ENCODE measurements at regions not wholly inside any gene's neighbourhood (a gene's known extent, or its start where the extent isn't known, plus 50 kb on each side); places are given as distances from the start of the nearest gene placed in this dataset.
"Not testable (repeated sequence)": the region's sequence is repeated elsewhere in the genome, so short reads cannot be mapped to it uniquely, and the experiment has no call there.

DNA sequence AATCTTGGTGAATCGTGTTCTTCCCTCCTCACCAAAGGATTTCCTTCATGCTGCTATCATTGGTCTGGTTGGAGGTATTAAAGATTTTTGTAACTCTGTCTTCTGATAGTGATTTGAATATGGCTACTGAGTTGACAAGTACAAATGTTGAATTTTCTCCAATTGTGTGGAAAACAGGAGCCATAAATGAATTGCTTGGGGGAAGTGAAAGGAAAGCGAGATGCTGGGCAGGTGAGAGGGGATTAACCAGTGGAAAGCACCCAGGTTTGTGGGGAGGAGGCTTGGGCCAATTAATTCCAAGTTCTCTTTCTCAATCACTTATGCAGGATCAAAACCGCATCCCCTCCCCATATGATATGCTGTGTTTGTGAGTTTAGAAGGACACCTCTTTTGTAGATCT lies 372.5 kb downstream of the IL20RB start:
- Histone ChIP-seq H3K79me1 (replicated peaks; ENCODE audit: low read length, poor library complexity, severe bottlenecking) (no peaks in the 10 kb centered on the region), H4K91ac (ENCODE audit: low read length) (no peak overlapping the region), H2BK5ac (ENCODE audit: low read depth, low read length, poor library complexity, severe bottlenecking) (no peak overlapping the region), H4K8ac (ENCODE audit: low read length) (no peak overlapping the region), H3K4ac (ENCODE audit: low read depth in 1 of 2, low read length in 2 of 2) (no peak overlapping the region), H3K9me3 (ENCODE audit: control insufficient read depth, low read length) (peaks cover 8% of the 10 kb centered on the region), H3K36me3 (ENCODE audit: control insufficient read depth in 1 of 2, insufficient read depth in 2 of 2, low read depth in 1 of 2, low read length in 2 of 2) (no peaks in the 10 kb centered on the region), H3K4me3 (ENCODE audit: insufficient read depth in 1 of 2, low read depth in 1 of 2, low read length in 2 of 2) (no peak overlapping the region), H3K18ac (ENCODE audit: low read depth in 1 of 2, low read length in 2 of 2) (no peak overlapping the region), H2AFZ (ENCODE audit: low read depth, low read length) (no peak overlapping the region), H2BK12ac (ENCODE audit: low read length in 2 of 2) (no peak overlapping the region), H3K27ac (ENCODE audit: low read length, poor library complexity, severe bottlenecking) (no peak overlapping the region), H3K9ac (ENCODE audit: low read length) (no peak overlapping the region), H3K14ac (ENCODE audit: low read length in 2 of 2) (no peak overlapping the region), H2BK120ac (ENCODE audit: low read depth, low read length) (no peak overlapping the region), H3K23ac (ENCODE audit: low read length in 2 of 2) (no peak overlapping the region), H2AK5ac (ENCODE audit: low read length, severe bottlenecking) (no peak overlapping the region), H3K4me2 (ENCODE audit: low read length, poor library complexity, severe bottlenecking) (no peak overlapping the region), H3K27me3 (ENCODE audit: control insufficient read depth in 1 of 2, insufficient read depth in 1 of 2, low read length in 2 of 2) (no peaks in the 10 kb centered on the region), H3K4me1 (ENCODE audit: control insufficient read depth, insufficient read depth, low read depth, low read length) (no peaks in the 10 kb centered on the region), H2BK15ac (ENCODE audit: low read depth, poor library complexity, severe bottlenecking) (no peak overlapping the region)
- no peak for DNase-seq
- WGBS = 58% methylated on average over 1 of the region's 3 CpGs

DNA sequence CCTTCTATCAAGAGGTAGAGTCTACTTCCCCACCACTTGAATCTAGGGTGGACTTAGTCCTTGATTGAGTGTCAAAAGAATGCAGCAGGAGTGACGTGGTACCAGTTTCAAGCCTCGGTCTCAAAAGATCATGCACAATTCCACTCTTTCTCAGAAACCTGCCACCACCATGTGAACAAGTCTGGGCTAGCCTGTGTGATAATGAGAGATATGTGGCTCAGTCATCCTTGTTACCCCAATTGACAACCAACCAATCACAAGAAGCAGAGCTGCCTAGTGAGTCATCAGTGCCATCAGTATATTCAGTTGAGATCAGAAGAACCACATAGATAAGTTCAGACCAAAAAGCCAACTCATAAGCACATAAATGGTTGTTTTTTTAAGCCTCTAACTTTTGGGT lies 374.5 kb downstream of the IL20RB start:
- Histone ChIP-seq H2BK5ac (ENCODE audit: low read depth, low read length, poor library complexity, severe bottlenecking) (no peak overlapping the region), H4K8ac (ENCODE audit: low read length) (no peak overlapping the region), H3K4me1 (ENCODE audit: control insufficient read depth, insufficient read depth, low read depth, low read length) (no peaks in the 10 kb centered on the region), H3K4me3 (ENCODE audit: insufficient read depth in 1 of 2, low read depth in 1 of 2, low read length in 2 of 2) (no peak overlapping the region), H3K27ac (ENCODE audit: low read length, poor library complexity, severe bottlenecking) (no peak overlapping the region), H2BK120ac (ENCODE audit: low read depth, low read length) (no peak overlapping the region), H3K18ac (ENCODE audit: low read depth in 1 of 2, low read length in 2 of 2) (no peak overlapping the region), H4K91ac (ENCODE audit: low read length) (no peak overlapping the region), H3K79me1 (replicated peaks; ENCODE audit: low read length, poor library complexity, severe bottlenecking) (no peaks in the 10 kb centered on the region), H3K14ac (ENCODE audit: low read length in 2 of 2) (no peak overlapping the region), H2BK15ac (ENCODE audit: low read depth, poor library complexity, severe bottlenecking) (no peak overlapping the region), H2BK12ac (ENCODE audit: low read length in 2 of 2) (no peak overlapping the region), H2AFZ (ENCODE audit: low read depth, low read length) (no peak overlapping the region), H3K4me2 (ENCODE audit: low read length, poor library complexity, severe bottlenecking) (no peak overlapping the region), H2AK5ac (ENCODE audit: low read length, severe bottlenecking) (no peak overlapping the region), H3K4ac (ENCODE audit: low read depth in 1 of 2, low read length in 2 of 2) (no peak overlapping the region), H3K9ac (ENCODE audit: low read length) (no peak overlapping the region), H3K9me3 (ENCODE audit: control insufficient read depth, low read length) (peaks cover 10% of the 10 kb centered on the region), H3K36me3 (ENCODE audit: control insufficient read depth in 1 of 2, insufficient read depth in 2 of 2, low read depth in 1 of 2, low read length in 2 of 2) (no peaks in the 10 kb centered on the region), H3K27me3 (ENCODE audit: control insufficient read depth in 1 of 2, insufficient read depth in 1 of 2, low read length in 2 of 2) (no peaks in the 10 kb centered on the region), H3K23ac (ENCODE audit: low read length in 2 of 2) (no peak overlapping the region)
- DNase-seq = no peak
- 80% methylated on average over 2 of the region's 2 CpGs for WGBS

DNA sequence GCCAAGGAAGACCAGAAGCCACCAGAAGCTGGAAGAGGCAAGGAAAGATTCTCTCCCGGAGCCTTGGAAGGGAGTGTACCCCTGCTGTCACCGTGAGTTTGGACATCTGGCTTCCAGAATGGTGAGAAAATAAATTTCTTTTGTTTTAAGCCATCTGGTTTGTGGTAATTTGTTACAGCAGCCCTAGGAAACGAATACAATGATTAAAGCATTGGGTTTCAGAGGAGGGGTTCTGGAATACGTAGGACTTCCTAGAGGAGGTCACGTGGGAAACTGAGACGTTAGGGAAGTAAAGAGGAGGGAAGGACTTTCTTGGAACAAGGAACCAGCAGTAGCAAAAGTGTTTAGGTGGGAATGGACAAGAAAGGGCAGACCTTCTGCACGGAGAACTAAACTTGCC lies 377.7 kb downstream of the IL20RB start:
- DNase-seq = no peak
- Histone ChIP-seq H2AFZ (ENCODE audit: low read depth, low read length) (no peak overlapping the region), H4K91ac (ENCODE audit: low read length) (no peak overlapping the region), H3K79me1 (replicated peaks; ENCODE audit: low read length, poor library complexity, severe bottlenecking) (no peaks in the 10 kb centered on the region), H3K9me3 (ENCODE audit: control insufficient read depth, low read length) (peaks cover 18% of the 10 kb centered on the region), H3K27ac (ENCODE audit: low read length, poor library complexity, severe bottlenecking) (no peak overlapping the region), H2BK12ac (ENCODE audit: low read length in 2 of 2) (no peak overlapping the region), H3K4ac (ENCODE audit: low read depth in 1 of 2, low read length in 2 of 2) (no peak overlapping the region), H2BK120ac (ENCODE audit: low read depth, low read length) (no peak overlapping the region), H3K9ac (ENCODE audit: low read length) (no peak overlapping the region), H3K4me1 (ENCODE audit: control insufficient read depth, insufficient read depth, low read depth, low read length) (no peaks in the 10 kb centered on the region), H3K4me2 (ENCODE audit: low read length, poor library complexity, severe bottlenecking) (no peak overlapping the region), H3K36me3 (ENCODE audit: control insufficient read depth in 1 of 2, insufficient read depth in 2 of 2, low read depth in 1 of 2, low read length in 2 of 2) (no peaks in the 10 kb centered on the region), H2BK15ac (ENCODE audit: low read depth, poor library complexity, severe bottlenecking) (no peak overlapping the region), H3K23ac (ENCODE audit: low read length in 2 of 2) (no peak overlapping the region), H4K8ac (ENCODE audit: low read length) (no peak overlapping the region), H3K18ac (ENCODE audit: low read depth in 1 of 2, low read length in 2 of 2) (no peak overlapping the region), H3K14ac (ENCODE audit: low read length in 2 of 2) (no peak overlapping the region), H3K4me3 (ENCODE audit: insufficient read depth in 1 of 2, low read depth in 1 of 2, low read length in 2 of 2) (no peak overlapping the region), H2AK5ac (ENCODE audit: low read length, severe bottlenecking) (no peak overlapping the region), H2BK5ac (ENCODE audit: low read depth, low read length, poor library complexity, severe bottlenecking) (no peak overlapping the region), H3K27me3 (ENCODE audit: control insufficient read depth in 1 of 2, insufficient read depth in 1 of 2, low read length in 2 of 2) (no peaks in the 10 kb centered on the region)
- 48% methylated on average over 6 of the region's 7 CpGs for WGBS

DNA sequence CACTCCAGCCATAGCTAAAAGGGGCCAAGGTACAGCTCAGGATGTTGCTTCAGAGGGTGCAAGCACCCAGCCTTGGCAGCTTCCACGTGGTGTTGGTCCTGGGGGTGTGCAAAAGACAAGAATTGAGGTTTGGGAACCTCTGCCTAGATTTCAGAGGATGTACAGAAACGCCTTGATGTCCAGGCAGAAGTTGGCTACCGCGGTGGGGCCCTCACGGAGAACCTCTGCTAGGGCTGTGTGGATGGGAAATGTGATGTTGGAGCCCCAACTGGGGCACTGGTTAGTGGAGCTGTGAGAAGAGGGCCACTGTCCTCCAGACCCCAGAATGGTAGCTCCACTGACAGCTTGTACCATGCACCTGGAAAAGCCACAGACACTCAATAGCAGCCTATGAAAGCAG lies 380.6 kb downstream of the IL20RB start:
- H3K23ac ChIP-seq (ENCODE audit: low read length in 2 of 2); H2BK120ac ChIP-seq (ENCODE audit: low read depth, low read length); H3K4ac ChIP-seq (ENCODE audit: low read depth in 1 of 2, low read length in 2 of 2); H3K79me1 ChIP-seq (replicated peaks; ENCODE audit: low read length, poor library complexity, severe bottlenecking); H3K27me3 ChIP-seq (ENCODE audit: control insufficient read depth in 1 of 2, insufficient read depth in 1 of 2, low read length in 2 of 2); DNase-seq; H2AK5ac ChIP-seq (ENCODE audit: low read length, severe bottlenecking); H3K9ac ChIP-seq (ENCODE audit: low read length); H2BK12ac ChIP-seq (ENCODE audit: low read length in 2 of 2); H3K14ac ChIP-seq (ENCODE audit: low read length in 2 of 2); H3K18ac ChIP-seq (ENCODE audit: low read depth in 1 of 2, low read length in 2 of 2); H3K27ac ChIP-seq (ENCODE audit: low read length, poor library complexity, severe bottlenecking); H2BK5ac ChIP-seq (ENCODE audit: low read depth, low read length, poor library complexity, severe bottlenecking); H3K4me2 ChIP-seq (ENCODE audit: low read length, poor library complexity, severe bottlenecking); H3K4me3 ChIP-seq (ENCODE audit: insufficient read depth in 1 of 2, low read depth in 1 of 2, low read length in 2 of 2); H3K4me1 ChIP-seq (ENCODE audit: control insufficient read depth, insufficient read depth, low read depth, low read length); H2BK15ac ChIP-seq (ENCODE audit: low read depth, poor library complexity, severe bottlenecking); H4K8ac ChIP-seq (ENCODE audit: low read length); H4K91ac ChIP-seq (ENCODE audit: low read length); H3K36me3 ChIP-seq (ENCODE audit: control insufficient read depth in 1 of 2, insufficient read depth in 2 of 2, low read depth in 1 of 2, low read length in 2 of 2): not testable (repeated sequence)
- Histone ChIP-seq H3K9me3 (ENCODE audit: control insufficient read depth, low read length) (peaks cover 16% of the 10 kb centered on the region), H2AFZ (ENCODE audit: low read depth, low read length) (peak overlapping the region; percentile 39)
- 58% methylated on average over 5 of the region's 5 CpGs for WGBS

Data from mesenchymal stem cell (in vitro differentiated cells and primary cell).